ENCODE measurements at regions not wholly inside any gene's neighbourhood (a gene's known extent, or its start where the extent isn't known, plus 50 kb on each side); places are given as distances from the start of the nearest gene placed in this dataset.

DNA sequence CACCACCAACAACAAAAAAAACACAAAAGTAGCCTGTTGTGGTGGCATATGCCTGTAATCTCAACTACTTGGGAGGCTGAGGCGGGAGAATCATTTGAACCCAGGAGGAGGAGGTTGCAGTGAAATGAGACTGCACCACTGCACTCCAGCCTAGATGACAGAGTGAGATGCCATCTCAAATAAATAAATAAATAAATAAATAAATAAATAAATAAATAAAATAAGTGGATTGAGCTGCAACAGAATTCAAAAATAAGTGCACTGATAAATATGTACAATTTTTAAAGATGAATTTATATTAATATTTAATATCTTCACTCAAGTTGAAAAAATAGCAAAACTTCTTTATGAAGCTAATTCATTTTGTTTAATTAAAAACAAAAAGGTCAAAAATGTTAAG lies 259.6 kb downstream of the IRX2 start:
- H3K27ac Mint-ChIP-seq, result no peak overlapping the region
- DNase-seq (no peak), ATAC-seq (no peak)
- H3K36me3 Mint-ChIP-seq (ENCODE audit: low read depth), result no peaks in the 10 kb centered on the region
- no peaks in the 10 kb centered on the region for H3K27me3 Mint-ChIP-seq (ENCODE audit: low read depth)
- no peak overlapping the region for H3K4me3 Mint-ChIP-seq
- CTCF ChIA-PET, result no interaction called here
- POLR2A ChIA-PET, result no interaction called here
- no peaks in the 10 kb centered on the region for H3K9me3 Mint-ChIP-seq (ENCODE audit: insufficient read depth)
- H3K4me1 Mint-ChIP-seq (ENCODE audit: low read depth), result no peaks in the 10 kb centered on the region

DNA sequence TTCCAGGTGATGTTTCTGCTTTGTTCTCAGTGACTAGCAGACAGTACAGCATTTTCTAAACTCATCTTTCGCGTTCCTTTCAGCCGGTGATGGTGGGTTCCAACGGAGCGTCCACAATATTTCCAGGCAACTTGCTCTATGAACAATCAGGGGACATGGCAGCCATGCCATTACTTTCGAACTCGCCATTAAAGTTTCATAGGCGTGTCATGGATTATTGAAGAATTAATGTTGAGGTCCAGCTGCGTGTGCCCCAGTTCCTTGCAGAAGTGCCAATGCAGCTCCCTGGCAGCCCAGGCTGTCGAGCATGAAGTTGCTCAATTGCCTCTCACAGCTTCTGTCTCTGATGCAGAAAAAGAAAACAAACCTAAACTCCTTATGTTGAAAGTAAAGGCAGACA lies 262.2 kb downstream of the IRX2 start:
- H3K27me3 Mint-ChIP-seq (ENCODE audit: low read depth), result no peaks in the 10 kb centered on the region
- H3K27ac Mint-ChIP-seq, result no peak overlapping the region
- POLR2A ChIA-PET, result no interaction called here
- H3K36me3 Mint-ChIP-seq (ENCODE audit: low read depth), result no peaks in the 10 kb centered on the region
- no peaks in the 10 kb centered on the region for H3K9me3 Mint-ChIP-seq (ENCODE audit: insufficient read depth)
- CTCF ChIA-PET, result no interaction called here
- no peak overlapping the region for H3K4me3 Mint-ChIP-seq
- ATAC-seq (no peak), DNase-seq (no peak)
- no peaks in the 10 kb centered on the region for H3K4me1 Mint-ChIP-seq (ENCODE audit: low read depth)

DNA sequence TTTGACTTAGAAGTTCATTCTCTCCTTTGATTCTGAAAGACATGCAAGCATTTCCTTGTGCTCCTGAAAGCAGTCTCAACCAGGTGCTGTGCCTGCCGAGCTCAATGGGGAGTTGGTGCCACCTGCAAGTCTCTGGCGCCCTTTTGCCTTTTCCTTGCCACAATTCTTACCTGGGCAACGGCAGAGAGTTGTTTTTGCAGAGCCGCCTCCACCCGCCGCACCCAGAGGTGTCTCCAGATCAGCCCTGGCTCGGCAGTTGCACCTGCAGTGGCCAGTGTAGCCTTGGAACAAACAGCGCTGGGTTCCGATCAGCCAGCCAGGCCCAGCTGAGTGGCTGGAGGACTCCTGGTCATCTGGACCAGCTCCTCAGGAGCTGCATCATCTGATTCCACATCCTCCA lies 262.9 kb downstream of the IRX2 start:
- Mint-ChIP-seq H3K27me3 (ENCODE audit: low read depth) (no peaks in the 10 kb centered on the region), H3K4me1 (ENCODE audit: low read depth) (no peaks in the 10 kb centered on the region), H3K27ac (no peak overlapping the region), H3K4me3 (no peak overlapping the region), H3K36me3 (ENCODE audit: low read depth) (no peaks in the 10 kb centered on the region), H3K9me3 (ENCODE audit: insufficient read depth) (no peaks in the 10 kb centered on the region)
- DNase-seq (no peak), ATAC-seq (no peak)
- ChIA-PET POLR2A (interaction anchor here (1.0 kb wide), 1 partner anchor 9 kb away, joined by 3 read pairs; no protein-coding TSS in a partner anchor), CTCF (no interaction called here)

DNA sequence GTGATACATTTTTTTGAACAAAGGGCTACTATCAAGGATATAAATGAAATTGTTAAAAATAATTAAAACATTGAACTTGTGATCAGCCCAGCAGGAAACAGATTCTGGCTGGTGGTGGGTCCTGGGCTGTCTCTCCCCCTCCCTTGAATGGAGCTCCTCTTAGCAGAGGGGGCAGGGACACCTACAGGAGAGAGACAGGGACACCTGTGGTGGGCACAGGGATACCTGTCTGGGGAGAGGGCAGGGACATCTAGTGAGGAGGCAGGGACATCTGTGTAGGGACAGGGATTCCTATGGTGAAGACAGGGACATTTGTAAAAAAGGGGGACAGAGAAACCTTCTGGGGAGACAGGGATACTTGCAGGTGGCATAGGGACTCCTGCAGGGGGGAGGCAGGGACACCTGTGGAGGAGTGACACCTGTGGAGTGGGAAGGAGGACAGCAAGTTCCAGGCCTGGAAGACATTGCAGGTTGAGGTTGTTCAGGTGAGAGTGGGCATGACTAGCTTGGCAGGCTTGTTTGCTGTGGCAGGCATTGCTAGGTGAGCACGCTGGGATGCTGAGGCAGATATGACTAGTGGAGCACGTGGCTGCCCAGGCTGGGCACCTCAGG lies 264.2 kb downstream of the IRX2 start:
- H3K4me3 Mint-ChIP-seq, result no peak overlapping the region
- no peak overlapping the region for H3K27ac Mint-ChIP-seq
- H3K4me1 Mint-ChIP-seq (ENCODE audit: low read depth), result no peaks in the 10 kb centered on the region
- H3K27me3 Mint-ChIP-seq (ENCODE audit: low read depth), result no peaks in the 10 kb centered on the region
- CTCF ChIA-PET, result no interaction called here
- DNase-seq (no peak), ATAC-seq (no peak)
- H3K9me3 Mint-ChIP-seq (ENCODE audit: insufficient read depth), result peaks cover 7% of the 10 kb centered on the region
- POLR2A ChIA-PET, result no interaction called here
- no peaks in the 10 kb centered on the region for H3K36me3 Mint-ChIP-seq (ENCODE audit: low read depth)

DNA sequence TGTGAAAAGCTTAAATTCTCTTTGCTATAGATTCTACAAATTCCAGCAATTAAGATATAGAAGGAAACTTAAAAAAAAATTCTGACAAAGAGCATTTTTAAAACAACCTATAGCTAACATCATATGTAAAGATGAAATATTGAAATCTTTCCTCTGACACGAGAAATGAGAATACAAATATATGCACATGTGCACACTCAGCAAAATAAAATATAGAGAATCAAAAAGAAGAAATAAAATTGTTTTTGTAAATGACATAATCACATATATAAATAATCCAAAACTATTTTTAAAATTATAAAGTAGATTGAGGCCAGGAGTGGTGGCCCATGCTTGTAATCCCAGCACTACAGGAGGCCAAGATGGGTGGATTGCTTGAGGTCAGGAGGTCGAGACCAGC lies 265.1 kb downstream of the IRX2 start:
- POLR2A ChIA-PET, result no interaction called here
- H3K4me3 Mint-ChIP-seq, result no peak overlapping the region

DNA sequence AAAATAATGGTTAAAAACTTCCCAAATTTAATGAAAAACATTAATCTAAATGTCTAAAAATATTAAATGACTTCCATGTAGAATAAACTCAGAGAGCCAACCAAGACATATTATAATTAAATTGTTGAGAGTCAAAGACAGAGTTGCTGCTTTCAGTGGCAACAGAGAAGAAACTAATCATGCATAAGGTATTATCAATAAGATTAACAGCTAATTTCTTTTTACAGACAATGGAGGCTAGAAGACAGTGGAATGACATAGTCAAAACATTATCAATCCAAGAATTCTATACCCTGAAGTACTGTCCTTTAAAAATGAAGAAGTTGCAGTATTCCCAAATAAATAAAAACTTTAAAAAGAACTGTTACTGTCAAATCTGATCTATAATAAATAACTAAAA lies 268.7 kb downstream of the IRX2 start:
- ChIA-PET POLR2A (no interaction called here), CTCF (no interaction called here)
- ATAC-seq (no peak), DNase-seq (no peak)
- no peaks in the 10 kb centered on the region for H3K36me3 Mint-ChIP-seq (ENCODE audit: low read depth)
- no peak overlapping the region for H3K4me3 Mint-ChIP-seq
- peaks cover 16% of the 10 kb centered on the region for H3K9me3 Mint-ChIP-seq (ENCODE audit: insufficient read depth)
- H3K27ac Mint-ChIP-seq, result no peak overlapping the region
- no peaks in the 10 kb centered on the region for H3K27me3 Mint-ChIP-seq (ENCODE audit: low read depth)
- H3K4me1 Mint-ChIP-seq (ENCODE audit: low read depth), result no peaks in the 10 kb centered on the region

More for the DNA sequence above, 265.1 kb downstream of the IRX2 start:
- CTCF ChIA-PET, result no interaction called here
- no peaks in the 10 kb centered on the region for H3K27me3 Mint-ChIP-seq (ENCODE audit: low read depth)
- no peaks in the 10 kb centered on the region for H3K4me1 Mint-ChIP-seq (ENCODE audit: low read depth)
- ATAC-seq (no peak), DNase-seq (no peak)
- H3K36me3 Mint-ChIP-seq (ENCODE audit: low read depth), result no peaks in the 10 kb centered on the region
- no peak overlapping the region for H3K27ac Mint-ChIP-seq
- H3K9me3 Mint-ChIP-seq (ENCODE audit: insufficient read depth), result peaks cover 15% of the 10 kb centered on the region

GRCh38 chr5:2480871-2481270 lies 270.6 kb downstream of the IRX2 start:
- Mint-ChIP-seq H3K9me3 (ENCODE audit: insufficient read depth) (peaks cover 16% of the 10 kb centered on the region), H3K27ac (no peak overlapping the region), H3K27me3 (ENCODE audit: low read depth) (no peaks in the 10 kb centered on the region), H3K36me3 (ENCODE audit: low read depth) (no peaks in the 10 kb centered on the region), H3K4me3 (no peak overlapping the region), H3K4me1 (ENCODE audit: low read depth) (no peaks in the 10 kb centered on the region)
- CTCF ChIA-PET, result no interaction called here
- no peak for ATAC-seq
- no peak for DNase-seq
- POLR2A ChIA-PET, result no interaction called here

DNA sequence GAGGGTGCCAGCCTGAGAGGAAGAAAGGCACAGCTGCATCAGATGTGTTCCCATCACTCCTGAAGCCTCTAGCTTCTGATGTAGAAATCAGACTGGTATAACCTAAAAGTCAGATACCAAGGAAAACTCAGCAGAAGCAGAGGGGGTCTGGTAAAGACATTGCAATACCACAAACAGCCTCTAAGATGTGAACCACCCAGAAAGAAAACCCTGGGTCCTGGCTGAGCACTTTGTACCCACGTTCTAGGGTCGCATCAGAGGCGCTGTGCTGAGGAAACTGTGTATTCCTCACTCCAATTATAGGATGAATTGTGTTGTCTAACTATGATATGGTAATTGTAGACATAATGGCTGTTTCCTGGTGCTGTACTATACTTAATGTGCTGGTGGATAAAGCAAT lies 275.6 kb downstream of the IRX2 start:
- Mint-ChIP-seq H3K27me3 (ENCODE audit: low read depth) (no peaks in the 10 kb centered on the region), H3K27ac (no peak overlapping the region), H3K9me3 (ENCODE audit: insufficient read depth) (no peaks in the 10 kb centered on the region), H3K4me1 (ENCODE audit: low read depth) (no peaks in the 10 kb centered on the region), H3K36me3 (ENCODE audit: low read depth) (no peaks in the 10 kb centered on the region), H3K4me3 (no peak overlapping the region)
- ChIA-PET POLR2A (no interaction called here), CTCF (no interaction called here)
- DNase-seq, result no peak
- ATAC-seq, result no peak

DNA sequence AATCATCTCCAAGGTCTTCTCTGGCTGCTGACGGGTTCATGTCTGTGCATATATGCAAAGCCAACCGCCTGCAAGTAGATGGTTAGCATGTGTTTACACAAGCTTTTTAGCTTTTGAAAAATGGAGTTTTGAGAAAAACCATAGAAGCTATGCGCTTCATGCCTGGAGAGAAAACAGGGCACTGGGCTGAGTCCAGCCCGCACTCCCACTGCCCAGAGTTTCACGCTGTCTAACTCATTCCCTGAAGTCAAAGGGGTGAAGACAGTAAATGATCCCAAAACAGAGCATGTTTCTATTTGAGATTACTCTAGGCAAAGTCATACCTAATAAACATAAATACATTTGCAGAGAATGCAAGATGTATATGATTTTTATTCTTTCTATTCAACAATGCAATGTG lies 278.8 kb downstream of the IRX2 start:
- Mint-ChIP-seq H3K9me3 (ENCODE audit: insufficient read depth) (no peaks in the 10 kb centered on the region), H3K36me3 (ENCODE audit: low read depth) (no peaks in the 10 kb centered on the region), H3K27me3 (ENCODE audit: low read depth) (no peaks in the 10 kb centered on the region), H3K4me3 (no peak overlapping the region), H3K4me1 (ENCODE audit: low read depth) (no peaks in the 10 kb centered on the region), H3K27ac (no peak overlapping the region)
- POLR2A ChIA-PET, result no interaction called here
- ATAC-seq (no peak), DNase-seq (no peak)
- CTCF ChIA-PET, result no interaction called here

DNA sequence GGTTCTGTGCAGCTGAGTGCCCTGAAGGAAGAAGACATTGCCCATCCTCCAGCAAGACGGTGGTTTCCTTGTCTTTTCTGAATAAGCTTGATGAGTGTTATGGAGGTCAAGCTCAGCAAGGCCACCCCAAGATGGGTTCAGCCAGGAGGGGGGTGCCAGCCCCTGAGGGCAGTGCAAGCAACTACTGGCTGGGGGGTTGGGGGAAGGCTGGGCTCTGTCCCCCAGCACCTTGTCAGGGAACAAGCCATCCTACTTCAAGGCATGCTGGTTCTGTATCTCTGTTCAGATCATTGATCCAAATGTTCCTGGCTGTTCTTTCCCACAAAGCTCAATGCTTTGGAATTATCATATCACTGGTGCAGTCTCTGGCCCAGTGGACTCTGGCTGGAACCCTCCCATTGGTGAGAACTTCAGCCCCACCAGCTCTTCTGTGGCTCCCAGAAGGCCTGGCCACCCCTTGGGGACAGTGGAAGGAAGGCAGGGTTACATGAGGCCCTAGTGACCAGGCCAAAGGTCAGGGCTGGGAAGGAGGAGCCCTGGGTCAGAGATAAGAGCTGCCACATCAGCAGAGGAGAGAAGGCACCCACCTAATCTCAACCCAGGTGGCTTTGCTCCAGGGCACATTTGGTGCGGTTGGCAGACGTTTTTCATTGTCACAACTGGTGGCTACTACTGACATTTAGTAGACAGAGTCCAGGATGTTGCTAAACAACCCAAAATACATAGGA lies 280.2 kb downstream of the IRX2 start:
- H3K9me3 Mint-ChIP-seq (ENCODE audit: insufficient read depth), result no peaks in the 10 kb centered on the region
- POLR2A ChIA-PET, result interaction anchor here (0.9 kb wide), 1 partner anchor 309 kb away, joined by 3 read pairs; no protein-coding TSS in a partner anchor
- CTCF ChIA-PET, result no interaction called here
- H3K36me3 Mint-ChIP-seq (ENCODE audit: low read depth), result no peaks in the 10 kb centered on the region
- DNase-seq, result no peak
- no peak for ATAC-seq
- no peak overlapping the region for H3K4me3 Mint-ChIP-seq
- H3K27me3 Mint-ChIP-seq (ENCODE audit: low read depth), result no peaks in the 10 kb centered on the region
- no peak overlapping the region for H3K27ac Mint-ChIP-seq
- H3K4me1 Mint-ChIP-seq (ENCODE audit: low read depth), result no peaks in the 10 kb centered on the region

DNA sequence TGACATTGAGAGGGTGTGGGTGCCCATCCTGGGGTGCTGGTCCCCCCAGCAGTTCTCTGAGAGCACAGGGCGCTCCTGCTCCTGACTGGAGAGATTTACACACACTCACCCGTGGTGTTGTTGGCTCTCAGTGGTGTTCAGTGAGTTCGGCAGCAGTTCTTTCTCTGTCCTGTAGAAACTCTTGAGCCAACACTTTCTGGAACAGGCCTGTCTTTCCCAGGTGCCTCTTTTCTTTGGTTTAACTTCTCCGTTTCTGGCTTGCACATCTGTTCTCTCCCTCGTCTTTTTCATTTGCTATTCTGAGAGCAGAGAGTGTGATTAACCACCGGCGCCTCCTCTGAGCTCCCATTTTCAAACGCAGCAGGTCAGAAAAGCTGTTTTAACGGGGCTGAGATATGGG lies 284.5 kb downstream of the IRX2 start:
- no peaks in the 10 kb centered on the region for H3K27me3 Mint-ChIP-seq (ENCODE audit: low read depth)
- CTCF ChIA-PET, result no interaction called here
- no peak for DNase-seq
- no peaks in the 10 kb centered on the region for H3K4me1 Mint-ChIP-seq (ENCODE audit: low read depth)
- H3K36me3 Mint-ChIP-seq (ENCODE audit: low read depth), result no peaks in the 10 kb centered on the region
- no peak overlapping the region for H3K4me3 Mint-ChIP-seq
- no peaks in the 10 kb centered on the region for H3K9me3 Mint-ChIP-seq (ENCODE audit: insufficient read depth)
- no peak overlapping the region for H3K27ac Mint-ChIP-seq
- POLR2A ChIA-PET, result no interaction called here
- ATAC-seq, result no peak

DNA sequence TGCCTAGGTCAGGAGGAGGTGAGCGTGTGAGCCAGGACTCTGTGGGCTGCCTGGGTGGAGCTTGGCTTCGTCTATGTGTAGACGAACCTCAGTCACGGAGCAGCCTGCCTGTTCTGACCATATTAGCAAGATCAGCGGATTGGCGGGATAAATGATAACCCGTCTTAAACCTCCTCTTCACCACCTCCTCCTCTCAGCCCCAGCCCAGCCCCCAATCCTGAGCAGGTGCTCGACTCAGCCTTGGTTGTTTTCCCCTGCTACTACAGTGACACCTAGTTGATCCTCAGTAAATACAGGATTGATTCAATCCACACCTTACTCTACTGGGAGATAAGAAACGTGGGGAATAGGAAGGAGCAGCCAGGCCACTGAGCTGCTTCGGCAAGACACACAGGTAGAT lies 286.1 kb downstream of the IRX2 start:
- POLR2A ChIA-PET, result no interaction called here
- ATAC-seq, result no peak

GRCh38 chr5:2464141-2464540 lies 287.3 kb downstream of the IRX2 start:
- H3K9me3 Mint-ChIP-seq (ENCODE audit: insufficient read depth), result no peaks in the 10 kb centered on the region
- ChIA-PET CTCF (no interaction called here), POLR2A (no interaction called here)
- no peak overlapping the region for H3K4me3 Mint-ChIP-seq
- no peak overlapping the region for H3K27ac Mint-ChIP-seq
- no peaks in the 10 kb centered on the region for H3K27me3 Mint-ChIP-seq (ENCODE audit: low read depth)
- H3K36me3 Mint-ChIP-seq (ENCODE audit: low read depth), result no peaks in the 10 kb centered on the region
- H3K4me1 Mint-ChIP-seq (ENCODE audit: low read depth), result no peaks in the 10 kb centered on the region
- ATAC-seq (no peak), DNase-seq (no peak)

More for the DNA sequence above, 286.1 kb downstream of the IRX2 start:
- Mint-ChIP-seq H3K36me3 (ENCODE audit: low read depth) (no peaks in the 10 kb centered on the region), H3K4me1 (ENCODE audit: low read depth) (no peaks in the 10 kb centered on the region), H3K27me3 (ENCODE audit: low read depth) (no peaks in the 10 kb centered on the region), H3K4me3 (no peak overlapping the region), H3K9me3 (ENCODE audit: insufficient read depth) (no peaks in the 10 kb centered on the region), H3K27ac (no peak overlapping the region)
- no peak for DNase-seq
- CTCF ChIA-PET, result no interaction called here
